GM21619 (cell line): ENCODE measurements at regions not wholly inside any gene's neighbourhood (a gene's known extent, or its start where the extent isn't known, plus 50 kb on each side); places are given as distances from the start of the nearest gene placed in this dataset.

Experiments
- ATAC-seq: cut with Tn5 transposase; IDR thresholded peaks from one replicate; pipeline ENCODE4 v1.9.1; 2021; ENCODE audit not compliant: unreplicated experiment

- no peak for ATAC-seq
Observed at GRCh38 chr10:128880159-128880725, 586.8 kb upstream of the MGMT start.

- no peak for ATAC-seq
Observed at GRCh38 chr10:128881086-128881485, 586.0 kb upstream of the MGMT start.

DNA sequence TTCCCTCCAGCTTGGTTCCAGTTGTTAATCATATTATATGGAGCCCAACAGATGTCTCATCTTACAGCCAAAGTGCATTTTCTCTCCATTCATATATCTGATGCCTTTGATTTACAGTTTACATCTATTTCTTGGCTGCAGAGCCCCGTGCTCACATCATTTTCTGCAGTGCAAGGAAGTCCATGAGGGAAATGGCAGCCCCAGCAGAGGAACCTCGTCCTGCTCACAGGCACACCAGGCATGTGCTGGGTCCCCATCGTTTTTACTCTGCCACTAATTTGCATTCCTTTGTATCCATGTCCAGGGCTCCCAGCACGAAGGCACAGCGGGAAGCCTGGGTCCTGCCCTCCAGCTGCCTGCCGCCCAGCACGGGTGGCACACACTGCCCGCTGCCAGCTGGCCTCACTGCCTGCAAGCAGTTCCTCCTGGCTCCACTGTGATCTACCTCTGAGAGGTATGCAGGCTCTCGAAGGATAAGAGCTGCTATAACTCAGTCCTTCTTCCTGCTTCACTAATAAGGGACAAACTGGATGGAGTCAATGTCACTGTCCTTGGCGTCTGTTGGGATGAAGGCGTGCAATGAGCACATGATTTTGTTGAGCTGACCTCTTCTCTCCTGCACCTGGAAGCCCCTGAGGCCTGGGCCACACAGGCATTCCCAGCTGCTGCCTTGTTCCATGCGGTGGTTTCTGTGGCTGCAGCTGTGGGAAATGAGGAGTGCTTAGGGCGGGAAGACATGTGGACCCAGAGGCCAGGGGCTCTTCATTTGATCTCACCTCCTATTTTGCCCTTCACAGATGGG, 583.6 kb upstream of the MGMT start:
- no peak for ATAC-seq

GRCh38 chr10:128884033-128884425, 583.0 kb upstream of the MGMT start:
- ATAC-seq, result no peak

DNA sequence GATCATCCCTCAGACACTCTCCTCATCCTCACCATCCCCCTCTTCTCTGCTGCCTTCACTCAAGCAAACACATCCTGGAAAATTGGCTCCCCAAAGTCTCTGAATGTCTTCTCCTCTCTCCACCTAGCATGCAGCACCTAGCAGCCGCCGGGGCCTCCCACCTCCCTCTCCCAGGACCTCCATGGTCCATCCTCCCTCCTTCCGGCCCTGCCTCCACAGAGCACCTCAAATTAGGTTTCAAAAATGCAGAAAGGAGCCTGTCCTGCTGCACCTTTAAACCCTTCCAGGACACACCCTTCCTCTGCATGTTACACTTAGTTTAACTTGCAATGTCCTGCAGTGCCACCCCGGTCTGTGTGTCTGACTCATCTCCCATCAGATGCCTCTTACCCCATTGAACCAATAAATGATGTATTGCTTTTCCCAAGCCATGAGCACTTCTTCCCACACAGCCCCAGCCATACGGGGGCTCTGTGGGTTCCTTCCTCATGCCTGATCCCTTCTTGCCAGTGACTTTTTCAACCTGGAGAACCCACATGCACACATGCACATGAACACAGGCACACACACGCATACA, 582.5 kb upstream of the MGMT start:
- no peak for ATAC-seq

- ATAC-seq, result no peak
Observed at GRCh38 chr10:128885573-128886555, 581.2 kb upstream of the MGMT start.

DNA sequence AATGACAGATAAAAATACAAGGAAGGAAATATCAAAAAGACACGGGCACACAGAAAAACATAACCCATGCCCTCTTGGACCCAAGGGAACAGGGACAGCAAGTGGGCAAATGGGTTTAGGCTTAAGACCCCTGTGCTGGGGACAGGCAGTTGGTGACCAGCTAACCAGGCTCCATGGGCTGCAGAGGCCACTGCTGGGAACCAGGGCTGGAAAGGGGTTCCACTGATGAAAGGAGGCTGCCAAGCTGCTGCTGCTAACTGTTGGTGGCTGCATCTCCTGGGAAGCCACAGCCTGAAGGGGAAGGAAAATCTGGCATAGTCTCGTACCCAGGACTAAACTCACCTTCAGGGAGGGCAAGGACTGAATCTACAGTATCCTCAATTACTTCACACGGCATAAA, 579.2 kb upstream of the MGMT start:
- no peak for ATAC-seq

DNA sequence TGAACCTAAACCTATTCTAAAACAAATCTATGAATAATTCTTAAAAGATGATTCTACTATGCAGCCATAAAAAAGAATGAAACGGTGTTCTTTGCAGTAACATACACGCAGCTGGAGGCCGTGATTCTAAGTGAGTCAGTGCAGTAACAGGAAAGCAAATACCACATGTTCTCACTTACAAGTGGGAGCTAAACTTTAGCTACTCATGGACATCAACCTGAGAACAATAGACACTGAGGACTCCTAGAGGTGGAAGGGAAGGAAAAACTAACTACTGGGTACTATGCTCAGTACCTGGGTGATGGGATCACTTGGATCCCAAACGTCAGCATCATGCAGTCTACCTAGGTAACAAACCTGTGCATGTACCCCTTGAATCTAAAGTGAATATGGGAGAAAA, 575.0 kb upstream of the MGMT start:
- no peak for ATAC-seq

DNA sequence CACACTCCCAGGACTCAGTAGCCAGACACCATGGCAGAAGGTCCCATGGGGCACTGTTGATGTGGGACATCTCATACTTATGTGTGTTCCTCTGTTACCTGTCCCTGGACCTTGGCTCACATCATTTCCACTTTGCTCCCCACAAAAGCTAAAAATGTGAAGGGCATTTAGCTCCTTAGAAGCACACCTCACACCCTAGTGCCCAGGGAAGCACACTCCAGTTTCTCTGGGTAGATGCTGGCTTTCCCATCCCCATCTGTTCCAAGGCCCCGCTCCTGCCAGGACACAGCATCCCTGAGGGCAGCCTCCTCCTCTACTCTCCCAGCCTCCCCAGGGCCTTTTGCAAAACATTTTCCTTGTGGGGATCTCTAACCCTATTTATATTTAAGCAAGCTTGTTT, 572.4 kb upstream of the MGMT start:
- no peak for ATAC-seq

- no peak for ATAC-seq
Observed at GRCh38 chr10:128895473-128895872, 571.6 kb upstream of the MGMT start.

DNA sequence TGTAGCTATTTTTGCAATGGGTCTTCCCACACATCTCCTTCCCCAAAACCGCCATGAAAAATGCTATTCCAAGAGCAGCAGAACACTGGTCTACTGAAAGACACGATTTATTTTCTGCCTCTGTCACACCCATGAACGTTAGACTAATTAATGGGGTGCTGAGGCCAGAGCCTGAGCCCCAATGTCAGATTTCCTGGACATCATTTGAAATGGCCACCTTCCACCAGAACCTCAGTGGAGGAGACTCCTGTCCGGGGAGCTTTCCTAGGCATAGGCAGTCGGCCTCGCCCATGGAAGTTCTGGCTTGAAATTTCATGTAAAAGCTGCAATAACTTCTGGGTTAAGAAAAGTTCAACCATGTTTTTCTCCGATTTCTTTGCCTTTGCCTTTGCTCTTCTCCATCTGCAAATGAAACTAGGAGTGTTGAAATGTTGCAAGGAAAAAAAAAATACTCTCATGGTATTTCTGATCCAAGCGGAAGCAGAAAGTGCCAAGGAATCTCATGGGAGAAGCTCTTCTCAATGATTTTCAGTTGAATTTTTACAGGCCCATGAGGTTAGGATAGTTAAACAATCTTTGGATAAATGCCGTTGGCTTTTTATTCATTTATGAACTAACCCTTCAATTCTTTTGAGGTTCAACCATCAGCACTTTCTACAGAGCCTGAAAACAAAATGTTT, 570.8 kb upstream of the MGMT start:
- no peak for ATAC-seq

- no peak for ATAC-seq
Observed at GRCh38 chr10:128896963-128897362, 570.1 kb upstream of the MGMT start.

GRCh38 chr10:128897401-128898129, 569.5 kb upstream of the MGMT start:
- ATAC-seq, result no peak

DNA sequence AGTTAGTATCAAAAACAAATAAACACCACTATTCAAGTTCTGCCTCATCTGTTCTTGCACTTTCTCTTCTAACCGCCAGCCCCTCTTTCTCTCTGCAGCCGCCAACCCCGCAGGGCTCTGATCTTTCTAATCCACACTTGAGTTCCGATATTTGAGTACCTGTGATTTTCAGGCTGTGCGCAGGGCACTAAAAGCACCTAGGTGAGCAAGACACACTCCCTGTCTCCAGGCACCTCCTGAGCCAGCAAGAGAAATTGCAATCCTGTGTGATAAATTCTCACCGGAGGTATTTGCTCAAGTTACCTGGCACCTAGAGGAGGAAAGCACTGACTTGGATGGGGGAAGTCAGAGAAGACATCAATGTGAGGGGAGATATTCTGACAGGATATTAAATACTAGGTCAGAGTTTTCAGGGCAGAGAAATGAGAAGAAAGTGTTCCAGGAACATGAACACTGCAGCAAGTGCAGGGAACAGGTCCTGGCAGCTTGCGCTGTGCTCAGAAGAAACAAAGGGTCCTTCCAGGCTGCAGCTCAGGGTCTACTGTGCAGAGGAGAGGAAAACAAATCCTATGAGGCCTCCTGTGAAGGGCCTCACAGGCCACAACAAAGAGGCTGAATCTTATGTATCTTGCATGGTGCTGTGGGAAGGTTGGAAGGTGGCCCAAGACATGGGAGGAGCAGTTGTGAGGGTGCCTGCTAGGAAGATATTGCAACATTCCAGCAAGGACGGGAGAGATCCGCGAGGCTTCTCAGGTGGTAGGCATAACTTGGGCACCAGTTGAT, 568.7 kb upstream of the MGMT start:
- ATAC-seq, result no peak

DNA sequence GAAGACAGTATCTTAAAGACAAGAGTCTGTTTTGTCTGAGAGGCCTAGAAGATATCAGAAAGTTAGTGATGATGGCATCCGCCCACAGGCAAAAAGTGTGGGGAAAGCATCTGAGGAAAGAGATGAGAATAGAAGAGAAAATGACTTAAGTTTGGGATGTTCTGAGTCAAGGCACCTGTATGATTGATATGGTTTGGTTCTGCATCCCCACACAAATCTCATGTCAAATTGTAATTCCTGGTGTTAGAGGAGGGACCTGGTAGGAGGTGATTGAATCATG, 568.2 kb upstream of the MGMT start:
- no peak for ATAC-seq

DNA sequence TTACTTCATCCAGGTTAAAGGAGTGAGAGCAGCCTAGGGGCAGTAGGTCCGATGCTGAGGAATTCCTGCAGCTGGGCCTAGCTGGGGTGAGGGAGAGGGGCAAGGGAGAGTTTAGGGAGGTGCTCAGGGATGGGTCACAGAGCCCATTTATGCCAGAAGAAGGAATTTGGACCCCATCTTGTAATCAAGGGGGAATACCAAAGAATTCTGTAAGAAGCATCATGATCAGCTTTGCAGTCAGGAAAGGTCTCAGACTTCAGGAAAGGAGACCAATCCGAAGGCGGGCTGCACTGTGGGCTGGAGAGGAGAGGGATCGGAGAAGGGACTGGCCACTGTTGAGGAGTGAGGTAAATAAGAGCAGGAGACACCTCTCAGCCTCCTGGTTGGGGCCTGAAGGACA, 566.6 kb upstream of the MGMT start:
- no peak for ATAC-seq

DNA sequence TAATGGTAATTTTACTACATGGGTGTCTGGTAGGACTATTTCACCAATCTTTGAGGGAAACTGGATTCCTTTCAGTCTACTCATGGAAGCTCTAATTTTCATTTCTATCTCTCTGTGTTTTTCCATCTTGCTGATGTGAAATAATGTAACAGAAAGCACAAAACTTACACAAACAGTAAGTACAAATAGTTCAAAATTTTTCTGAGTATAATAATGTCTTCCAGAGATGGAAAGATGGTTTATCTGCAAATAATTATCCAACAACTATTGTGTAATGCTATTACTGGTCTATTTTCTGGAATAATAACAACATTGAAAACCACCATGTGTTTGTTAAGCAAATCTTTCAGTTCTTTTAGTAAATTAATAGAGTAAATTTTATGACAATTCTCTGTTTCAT, 565.8 kb upstream of the MGMT start:
- ATAC-seq, result no peak

DNA sequence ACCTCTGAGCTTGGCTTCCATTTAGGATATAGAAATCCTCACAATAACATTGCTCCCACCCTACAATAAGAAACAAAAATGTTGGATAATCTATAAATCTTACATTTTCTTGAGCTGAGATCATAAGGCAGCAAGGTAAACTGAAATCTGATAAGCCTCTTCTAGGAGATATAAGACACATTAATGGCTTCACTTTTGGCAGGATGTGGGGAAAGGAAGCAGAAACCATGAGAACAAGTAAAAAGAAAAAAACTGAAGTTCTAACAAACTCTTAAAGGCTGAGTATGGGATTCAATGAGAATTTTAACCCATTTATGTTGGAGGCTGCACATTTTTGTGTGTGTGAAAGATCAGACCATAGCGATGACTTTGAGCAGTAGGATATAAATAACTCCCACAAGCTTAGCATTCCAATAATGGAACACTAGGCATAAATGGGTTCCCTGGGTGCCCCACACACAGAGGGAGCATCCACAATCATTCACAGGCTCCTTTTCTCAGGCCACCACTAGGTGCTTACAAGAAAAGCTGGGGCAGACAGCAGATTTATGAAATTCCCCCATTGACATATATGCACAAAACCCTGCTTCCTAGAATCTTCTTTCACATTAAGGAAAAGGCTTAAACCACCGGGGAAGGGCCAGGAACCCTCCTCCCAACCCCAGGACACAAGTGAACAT, 564.9 kb upstream of the MGMT start:
- ATAC-seq, result no peak
